OCI-LY7 (cell line): ENCODE measurements at regions not wholly inside any gene's neighbourhood (a gene's known extent, or its start where the extent isn't known, plus 50 kb on each side); places are given as distances from the start of the nearest gene placed in this dataset.

Experiments
- EZH2phosphoT487 ChIP-seq: fragments of 200-600 bp; sonication (generic); IDR thresholded peaks from 2 replicates; pipeline ENCODE4 v1.6.1; 2018; ENCODE audit warnings: low read depth, borderline replicate concordance, mild to moderate bottlenecking, mixed run types, antibody characterized with exemption, low read length, moderate library complexity, mixed read lengths
- TF ChIP-seq, protein P1 (sequence below): fragments of 200-600 bp; sonication (generic); conservative IDR thresholded peaks from 2 replicates; pipeline ENCODE4 v1.5.1; 2014; ENCODE audit warnings: mild to moderate bottlenecking, antibody characterized with exemption, low read length, moderate library complexity, mixed read lengths

DNA sequence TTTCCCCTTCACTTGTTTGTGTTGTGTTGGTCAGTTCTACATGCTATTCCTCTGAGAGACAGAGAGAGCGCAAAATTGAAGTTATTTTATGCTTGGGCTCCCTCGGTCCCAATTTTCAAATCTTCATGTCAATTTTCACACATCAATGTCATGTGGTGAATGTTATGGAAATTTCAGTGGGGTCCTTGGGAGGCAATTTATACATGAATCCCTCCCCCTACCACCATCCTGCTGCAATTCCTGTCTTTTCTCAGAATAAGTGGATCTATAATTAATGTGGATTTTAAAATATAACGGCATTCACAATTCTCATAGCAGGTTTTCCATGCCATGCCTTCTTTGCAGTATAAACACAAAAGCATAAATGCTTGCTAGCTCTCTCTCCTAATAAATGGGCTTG is 499.9 kb downstream of the MCTP2 start:
- TF ChIP-seq, protein P1, sequence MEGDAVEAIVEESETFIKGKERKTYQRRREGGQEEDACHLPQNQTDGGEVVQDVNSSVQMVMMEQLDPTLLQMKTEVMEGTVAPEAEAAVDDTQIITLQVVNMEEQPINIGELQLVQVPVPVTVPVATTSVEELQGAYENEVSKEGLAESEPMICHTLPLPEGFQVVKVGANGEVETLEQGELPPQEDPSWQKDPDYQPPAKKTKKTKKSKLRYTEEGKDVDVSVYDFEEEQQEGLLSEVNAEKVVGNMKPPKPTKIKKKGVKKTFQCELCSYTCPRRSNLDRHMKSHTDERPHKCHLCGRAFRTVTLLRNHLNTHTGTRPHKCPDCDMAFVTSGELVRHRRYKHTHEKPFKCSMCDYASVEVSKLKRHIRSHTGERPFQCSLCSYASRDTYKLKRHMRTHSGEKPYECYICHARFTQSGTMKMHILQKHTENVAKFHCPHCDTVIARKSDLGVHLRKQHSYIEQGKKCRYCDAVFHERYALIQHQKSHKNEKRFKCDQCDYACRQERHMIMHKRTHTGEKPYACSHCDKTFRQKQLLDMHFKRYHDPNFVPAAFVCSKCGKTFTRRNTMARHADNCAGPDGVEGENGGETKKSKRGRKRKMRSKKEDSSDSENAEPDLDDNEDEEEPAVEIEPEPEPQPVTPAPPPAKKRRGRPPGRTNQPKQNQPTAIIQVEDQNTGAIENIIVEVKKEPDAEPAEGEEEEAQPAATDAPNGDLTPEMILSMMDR, result no peak
- no peak for TF ChIP-seq EZH2phosphoT487
